H54 (cell line): ENCODE measurements at regions not wholly inside any gene's neighbourhood (a gene's known extent, or its start where the extent isn't known, plus 50 kb on each side); places are given as distances from the start of the nearest gene placed in this dataset.
A peak's percentile ranks its signal among the peaks of the same experiment; 100 is the strongest.

Source experiments
- DNase-seq: peaks from one replicate; pipeline ENCODE4 v3.0.0; 2011; ENCODE audit warnings: low spot score, mixed read lengths; ENCODE audit not compliant: insufficient read length
- FAIRE-seq: peaks from 3 replicates; lab custom pipeline; 2011; peaks lifted over from hg19 to GRCh38; lab: Jason Lieb, UNC
- POLR2A ChIP-seq: IDR thresholded peaks from 2 replicates; pipeline ENCODE4 v1.6.1; 2011; ENCODE audit warnings: low read depth, mild to moderate bottlenecking, low read length

DNA sequence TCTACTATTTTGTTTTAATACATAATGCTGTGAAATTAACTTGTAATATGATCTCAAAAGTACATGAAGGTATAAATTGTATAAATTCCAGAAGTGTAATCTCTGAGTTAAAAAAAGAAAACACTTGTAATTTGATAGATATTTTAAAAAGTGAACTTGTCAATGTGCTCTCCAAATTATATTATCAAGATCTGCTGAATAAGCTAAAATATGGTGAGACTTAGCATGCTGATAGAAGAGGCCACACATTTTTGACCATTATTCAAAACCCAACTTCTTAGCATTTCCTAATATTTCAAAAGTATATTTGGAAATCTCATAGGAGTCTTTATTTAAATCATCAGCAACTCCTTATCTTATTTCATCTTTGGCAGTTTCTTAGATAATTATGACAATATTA lies 657.1 kb upstream of the BOD1L1 start:
- no peak for TF ChIP-seq POLR2A
- no peak for DNase-seq
- FAIRE-seq, result no peak

DNA sequence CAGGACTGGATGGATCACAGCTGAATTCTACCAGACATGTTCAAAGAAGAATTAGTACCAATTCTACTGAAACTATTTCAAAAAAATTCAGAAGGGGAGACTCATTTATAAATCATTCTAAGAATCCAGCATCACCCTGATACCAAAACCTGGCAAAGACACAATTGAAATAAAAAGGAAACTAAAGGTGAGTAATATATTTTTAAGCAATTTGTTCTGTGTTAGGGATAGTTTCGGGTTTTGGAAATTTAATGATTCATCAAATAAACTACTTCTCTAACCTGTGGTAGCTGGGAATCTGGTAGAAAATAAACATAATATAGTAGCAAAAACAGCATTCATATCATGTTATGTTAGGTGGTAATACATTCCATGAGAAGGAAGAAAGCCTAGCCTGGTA lies 662.2 kb upstream of the BOD1L1 start:
- TF ChIP-seq POLR2A, result no peak
- no peak for DNase-seq
- FAIRE-seq, result no peak

DNA sequence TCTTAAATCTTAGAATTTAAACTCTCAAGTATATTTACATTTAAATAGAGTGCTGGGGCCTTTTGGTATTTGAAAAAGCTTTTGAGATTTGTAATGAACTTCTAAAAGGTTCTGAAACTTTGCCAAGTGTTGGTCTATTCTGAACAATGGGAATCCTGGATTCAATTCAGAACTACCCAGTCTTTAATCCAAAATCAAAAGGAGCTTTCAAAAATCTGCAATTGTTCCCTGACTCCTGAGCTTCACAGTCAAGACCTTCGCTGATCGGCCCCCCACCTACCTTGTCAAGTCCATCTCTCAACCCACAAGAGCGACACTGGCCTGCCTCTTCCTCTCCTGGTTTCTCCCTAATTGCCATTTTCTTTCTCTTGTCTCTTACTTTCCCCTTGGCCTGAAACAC lies 666.1 kb upstream of the BOD1L1 start:
- DNase-seq (no peak), FAIRE-seq (no peak)
- TF ChIP-seq POLR2A, result no peak

DNA sequence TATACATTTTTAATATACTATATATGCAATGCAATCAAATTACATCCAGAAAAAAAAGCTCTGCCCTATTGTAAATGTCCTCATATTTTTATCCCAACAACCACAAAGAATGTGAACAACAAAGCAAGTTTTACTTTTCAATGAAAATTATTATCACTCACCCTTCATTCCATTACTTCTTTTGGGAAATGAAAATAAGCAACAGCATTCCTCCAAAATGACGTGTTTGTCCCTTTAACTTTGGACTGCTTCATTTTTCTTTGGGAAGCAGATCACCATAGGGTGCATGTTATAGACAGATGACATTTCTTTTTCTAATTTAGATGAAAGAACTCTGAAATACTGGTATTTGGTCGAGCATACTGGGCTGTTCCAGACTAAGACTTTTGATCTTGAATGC lies 667.1 kb upstream of the BOD1L1 start:
- DNase-seq (peak; percentile 3), FAIRE-seq (no peak)
- TF ChIP-seq POLR2A, result no peak

DNA sequence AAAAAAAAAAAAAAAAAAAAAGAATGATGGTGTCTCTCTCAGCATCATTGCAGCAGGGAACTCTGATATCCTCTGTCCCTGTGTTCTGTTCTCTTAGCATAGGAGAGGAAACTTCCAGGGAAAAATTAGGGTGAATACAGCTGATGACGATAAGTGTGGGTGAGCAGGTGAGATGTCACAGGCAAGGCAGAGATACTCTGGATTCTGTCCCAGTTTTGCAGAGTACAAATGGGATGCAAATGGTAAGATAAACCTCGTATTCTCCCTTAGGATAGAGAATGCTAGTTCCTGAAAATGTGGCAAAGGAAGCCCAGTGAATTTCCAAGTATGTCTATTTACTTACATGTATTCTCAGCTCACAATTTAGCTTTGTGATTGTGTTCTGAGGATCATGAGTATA lies 671.6 kb upstream of the BOD1L1 start:
- DNase-seq, result no peak
- TF ChIP-seq POLR2A, result no peak

DNA sequence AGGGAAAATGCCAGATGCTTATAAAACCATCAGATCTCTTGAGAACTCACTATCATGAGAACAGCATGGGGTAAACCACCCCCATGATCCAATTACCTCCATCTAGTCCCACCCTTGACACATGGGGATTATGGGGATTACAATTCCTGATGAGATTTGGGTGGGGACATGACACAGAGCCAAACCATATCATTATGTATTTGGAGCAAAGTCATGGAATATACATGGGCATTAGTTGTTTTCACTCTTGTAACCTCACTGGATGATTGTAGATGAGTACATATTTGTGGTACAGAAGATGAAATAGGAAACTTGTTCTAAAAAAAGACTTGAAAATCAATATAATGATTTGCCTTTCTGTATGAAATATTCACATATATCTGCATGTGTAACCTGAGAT lies 674.5 kb upstream of the BOD1L1 start:
- no peak for TF ChIP-seq POLR2A
- no peak for FAIRE-seq

More for the DNA sequence above, 671.6 kb upstream of the BOD1L1 start:
- no peak for FAIRE-seq

DNA sequence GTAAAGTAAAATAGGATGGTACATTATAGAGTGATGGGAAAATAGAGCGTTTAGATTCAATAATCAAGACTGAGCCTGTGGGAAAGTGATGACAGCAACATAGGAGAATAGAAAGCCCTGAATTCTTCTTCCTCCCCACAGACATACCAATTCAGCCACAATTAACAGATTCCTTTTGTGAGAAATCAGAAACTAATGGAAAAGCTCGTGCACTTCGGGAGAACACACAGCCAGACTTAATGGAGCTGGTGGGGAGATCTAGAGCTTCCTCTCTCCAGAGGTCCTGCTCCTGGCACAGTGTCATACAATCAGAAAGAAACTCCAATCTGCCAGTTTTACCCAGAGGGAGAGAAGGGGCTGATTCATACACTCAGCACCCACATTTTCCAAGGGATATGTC lies 676.3 kb upstream of the BOD1L1 start:
- DNase-seq (no peak), FAIRE-seq (no peak)
- no peak for TF ChIP-seq POLR2A

More for the DNA sequence above, 674.5 kb upstream of the BOD1L1 start:
- no peak for DNase-seq

DNA sequence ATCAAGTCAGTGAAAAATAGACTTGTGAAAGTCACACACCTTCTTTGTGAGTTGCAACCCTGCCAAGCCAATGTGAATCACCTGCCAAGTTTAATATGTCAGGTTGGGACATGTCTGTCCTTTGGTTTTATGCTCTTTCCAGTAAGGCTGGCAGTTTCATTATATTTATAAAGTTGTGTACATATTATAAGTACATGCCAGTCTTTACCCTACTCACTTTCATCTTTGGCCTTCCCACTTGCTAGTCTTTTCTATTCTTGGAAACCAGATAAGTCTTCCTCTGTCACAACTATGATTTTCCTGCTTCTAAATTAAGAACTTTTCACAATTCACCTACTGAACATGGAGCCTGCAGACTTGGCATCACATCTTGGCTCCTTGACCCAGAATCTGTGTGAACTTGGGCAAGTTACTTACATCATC lies 680.7 kb upstream of the BOD1L1 start:
- FAIRE-seq (no peak), DNase-seq (no peak)
- TF ChIP-seq POLR2A, result no peak

DNA sequence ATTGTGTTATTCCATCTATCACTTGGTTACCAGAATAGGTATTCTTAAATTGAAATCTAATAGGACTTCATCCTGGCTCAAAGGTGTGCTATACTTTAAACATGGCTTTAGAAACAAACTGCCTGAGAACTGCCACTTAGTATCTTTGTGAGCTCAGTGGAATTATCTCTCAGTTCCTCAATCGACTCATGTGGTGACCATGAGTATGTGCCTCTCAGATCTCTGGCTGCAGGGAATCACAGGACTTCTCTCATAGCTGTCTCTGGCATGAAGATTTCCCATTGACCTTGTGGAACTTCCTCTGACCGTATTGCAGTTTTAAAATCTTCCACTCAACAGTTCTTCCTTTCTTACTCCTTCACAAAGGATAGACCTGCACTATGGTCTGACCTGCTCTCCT lies 681.9 kb upstream of the BOD1L1 start:
- FAIRE-seq (no peak), DNase-seq (no peak)
- TF ChIP-seq POLR2A, result no peak

DNA sequence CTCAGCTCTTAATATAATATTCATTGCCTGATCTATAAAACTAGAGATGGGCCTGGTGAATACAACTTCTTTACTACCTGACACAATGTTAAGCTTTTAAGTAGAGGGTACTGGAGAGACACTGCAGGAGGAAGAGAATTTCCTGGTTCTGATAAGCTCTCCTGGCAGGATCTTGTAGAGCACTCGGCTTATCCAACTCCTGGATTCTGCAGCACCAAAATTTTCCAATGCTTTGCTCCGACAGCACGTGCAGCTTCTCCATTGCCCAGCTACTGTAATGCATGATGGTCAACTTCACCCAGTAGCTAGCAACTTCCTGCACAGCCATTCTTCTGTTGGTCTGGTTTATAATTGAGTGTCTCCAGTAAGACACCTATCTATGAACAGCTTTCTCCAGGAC lies 686.2 kb upstream of the BOD1L1 start:
- no peak for TF ChIP-seq POLR2A
- FAIRE-seq, result no peak

DNA sequence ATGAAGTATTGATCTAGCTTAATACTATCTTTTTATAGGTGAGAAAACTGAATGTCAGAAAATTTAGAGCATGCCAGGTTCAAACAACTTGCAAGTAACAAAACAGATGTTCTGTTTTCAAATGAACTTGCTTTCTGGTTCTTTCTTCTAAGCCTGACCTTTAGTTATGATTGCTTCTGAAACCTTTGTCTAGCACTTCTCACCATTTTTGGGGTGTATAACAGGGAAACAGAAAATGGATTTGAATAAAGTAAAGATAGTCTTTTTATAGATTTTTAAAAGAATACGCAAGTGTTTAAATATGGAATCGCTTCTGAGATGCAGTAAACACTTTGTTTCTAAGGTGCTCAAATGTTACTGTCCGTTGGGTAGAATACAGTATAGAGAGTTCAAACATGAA lies 687.2 kb upstream of the CPEB2 start:
- no peak for TF ChIP-seq POLR2A
- DNase-seq (no peak), FAIRE-seq (no peak)

More for the DNA sequence above, 686.2 kb upstream of the BOD1L1 start:
- DNase-seq, result no peak

DNA sequence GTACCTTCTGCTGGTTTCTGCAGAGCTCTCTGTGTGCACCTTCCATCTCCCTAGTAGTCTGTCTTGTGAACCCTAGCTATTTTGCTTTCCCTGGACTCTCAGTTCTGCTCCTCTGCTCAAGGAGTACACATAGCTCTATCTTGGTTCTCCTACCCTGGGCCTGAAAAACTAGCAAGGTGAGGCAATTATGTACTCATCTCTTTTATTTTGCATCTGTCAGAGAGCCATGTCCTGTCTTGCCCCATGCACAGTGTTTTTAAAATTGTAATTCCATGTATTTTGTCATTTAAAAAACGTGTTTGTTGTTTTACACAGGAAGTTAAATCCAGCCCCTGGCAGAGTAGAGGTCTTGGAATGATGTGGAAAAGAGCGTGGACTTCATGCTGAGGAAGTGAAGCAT lies 684.9 kb upstream of the CPEB2 start:
- no peak for TF ChIP-seq POLR2A
- FAIRE-seq (no peak), DNase-seq (no peak)

DNA sequence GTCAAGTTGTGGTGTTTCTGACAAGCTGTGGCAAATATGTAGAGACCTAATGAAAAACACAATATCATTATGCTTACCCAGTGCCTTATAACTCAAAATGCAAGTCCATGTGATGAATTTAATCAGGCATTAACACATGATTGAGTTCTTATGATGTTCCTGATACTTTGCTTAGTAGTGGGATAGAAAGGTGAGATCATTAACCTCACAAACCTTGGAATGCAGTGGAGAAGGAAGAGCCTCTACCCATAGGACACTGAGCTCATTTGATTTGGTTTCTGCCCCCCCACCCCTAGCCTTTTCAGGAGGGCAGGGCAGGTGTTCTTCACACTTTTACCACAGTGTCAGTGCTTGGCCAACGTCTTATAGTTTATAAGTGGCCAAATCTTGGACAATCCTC lies 683.6 kb upstream of the CPEB2 start:
- no peak for TF ChIP-seq POLR2A
- DNase-seq, result no peak
- no peak for FAIRE-seq

DNA sequence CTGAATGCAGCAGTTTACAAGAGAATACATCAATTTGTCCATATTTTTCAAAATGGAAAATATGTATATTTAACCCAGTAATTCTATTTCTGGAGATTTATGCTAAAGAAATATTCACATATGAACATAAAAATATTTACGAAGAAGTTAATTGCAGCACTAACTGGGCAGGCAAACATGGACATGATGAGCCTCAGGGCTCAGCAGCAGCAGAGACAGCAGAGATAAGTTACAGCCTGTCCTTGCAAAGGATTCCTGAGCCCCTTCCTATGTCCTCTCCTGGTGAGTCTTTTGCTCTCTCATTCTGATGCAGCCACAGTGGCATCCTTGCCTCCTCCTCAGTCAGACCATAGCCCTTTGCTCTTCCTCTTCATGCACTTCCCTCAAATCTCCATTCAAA lies 680.6 kb upstream of the CPEB2 start:
- FAIRE-seq (no peak), DNase-seq (no peak)
- no peak for TF ChIP-seq POLR2A

DNA sequence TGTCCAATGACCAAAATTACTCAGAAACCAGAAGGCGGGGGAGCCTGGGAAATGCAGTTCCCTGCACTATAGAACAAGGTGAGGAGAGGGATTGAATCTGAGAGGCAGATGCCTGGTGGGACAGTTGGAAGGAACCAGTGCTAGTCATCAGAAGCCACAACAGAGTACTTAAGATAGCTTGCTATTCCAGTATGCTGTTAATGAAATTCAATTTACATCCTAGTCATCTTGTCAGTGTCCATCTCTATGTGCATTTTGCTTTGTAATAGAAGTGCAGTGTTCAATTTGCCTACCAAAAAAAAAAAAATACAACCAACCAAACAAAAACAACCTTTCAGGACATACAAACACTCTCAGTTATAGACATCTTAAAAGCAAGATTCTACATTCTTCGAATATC lies 679.1 kb upstream of the CPEB2 start:
- DNase-seq (no peak), FAIRE-seq (no peak)
- no peak for TF ChIP-seq POLR2A

DNA sequence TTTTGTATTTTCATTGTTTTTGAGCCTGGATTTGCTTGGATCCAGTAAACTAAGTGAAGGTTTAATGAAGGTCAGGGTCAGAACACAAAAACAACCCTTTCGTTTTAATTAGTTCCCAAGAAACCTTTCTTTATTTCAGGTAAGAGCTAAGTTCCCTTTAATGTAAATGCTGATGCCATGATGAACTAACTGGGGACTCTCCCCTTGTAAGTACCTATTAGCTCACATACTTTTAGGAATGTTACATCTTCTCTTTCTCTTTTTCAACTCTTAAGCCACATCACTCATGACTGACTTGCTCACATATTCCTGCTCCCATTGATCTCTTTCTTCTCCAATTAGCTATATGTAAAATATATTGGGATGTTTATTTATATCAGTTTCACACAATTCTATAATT lies 673.1 kb upstream of the CPEB2 start:
- no peak for DNase-seq
- no peak for FAIRE-seq
- no peak for TF ChIP-seq POLR2A
